IMR-90 (cell line): ENCODE measurements at regions not wholly inside any gene's neighbourhood (a gene's known extent, or its start where the extent isn't known, plus 50 kb on each side); places are given as distances from the start of the nearest gene placed in this dataset.

ENCODE experiments used
- ATAC-seq: fragments of 200-7000 bp; cut with Tn5 transposase; 2 replicates; pipeline ENCODE4 v1.9.1; 2020; ENCODE audit warnings: low read depth, mild to moderate bottlenecking, moderate library complexity
- BruUV-seq: library from RNA; stranded (reverse); fragments of 400-500 nt; replicated peaks from 2 replicates; lab custom pipeline; 2021; lab: Mats Ljungman, UMichigan
- CTCF ChIA-PET: fragments of 300-600 bp; formaldehyde crosslinking; extraction: SDS; loops from one replicate; lab custom pipeline; 2021; ENCODE audit warnings: antibody characterized with exemption; lab: Yijun Ruan, JAX
- POLR2A ChIA-PET: fragments of 300-600 bp; sonication (Branson Sonifier 250); formaldehyde crosslinking; loops from one replicate; lab custom pipeline; 2022; ENCODE audit warnings: antibody characterized with exemption; ENCODE audit not compliant: unreplicated experiment; lab: Charles Lee
- DNase-seq: peaks from one replicate; pipeline ENCODE4 v3.0.0; 2013
- H2AFZ ChIP-seq: replicated peaks from 2 replicates; pipeline ENCODE3; 2013; ENCODE audit warnings: low read length, mild to moderate bottlenecking; ENCODE audit not compliant: poor library complexity
- H2AK5ac ChIP-seq: 2 replicates; pipeline ENCODE4 v1.6.1; 2013; ENCODE audit warnings: low read depth, low read length, inconsistent platforms
- H2AK9ac ChIP-seq: replicated peaks from 2 replicates; pipeline ENCODE3; 2013; ENCODE audit warnings: mild to moderate bottlenecking, low read depth, low read length, moderate library complexity; ENCODE audit not compliant: poor library complexity
- H2BK120ac ChIP-seq: 2 replicates; pipeline ENCODE4 v1.6.1; 2013; ENCODE audit warnings: low read depth, low read length, inconsistent platforms
- H2BK15ac ChIP-seq: 3 replicates; pipeline ENCODE4 v1.6.1; 2013; ENCODE audit warnings: low read depth, low read length, inconsistent platforms
- H2BK20ac ChIP-seq: 2 replicates; pipeline ENCODE4 v1.6.1; 2013; ENCODE audit warnings: low read depth, mild to moderate bottlenecking, inconsistent platforms, low read length, moderate library complexity
- H2BK5ac ChIP-seq: 2 replicates; pipeline ENCODE4 v1.6.1; 2013; ENCODE audit warnings: mild to moderate bottlenecking, low read depth, low read length, inconsistent platforms; ENCODE audit not compliant: poor library complexity, severe bottlenecking
- H3K14ac ChIP-seq: replicated peaks from 2 replicates; pipeline ENCODE4 v1.6.1; 2013; ENCODE audit warnings: low read depth, low read length, inconsistent platforms
- H3K18ac ChIP-seq: 2 replicates; pipeline ENCODE4 v1.6.1; 2013; ENCODE audit warnings: low read depth, low read length, control low read depth
- H3K23ac ChIP-seq: 2 replicates; pipeline ENCODE4 v1.6.1; 2013; ENCODE audit warnings: low read depth, low read length, inconsistent platforms
- H3K27ac ChIP-seq: 2 replicates; pipeline ENCODE4 v1.5.1; 2013; ENCODE audit warnings: mild to moderate bottlenecking, control low read depth, low read length; ENCODE audit not compliant: insufficient read depth
- H3K27me3 ChIP-seq: 2 replicates; pipeline ENCODE4 v1.6.1; 2013; ENCODE audit warnings: low read length; ENCODE audit not compliant: control insufficient read depth, insufficient read depth
- H3K36me3 ChIP-seq: 2 replicates; pipeline ENCODE4 v1.6.1; 2013; ENCODE audit warnings: low read length, mixed read lengths; ENCODE audit not compliant: control insufficient read depth, insufficient read depth
- H3K4ac ChIP-seq: 2 replicates; pipeline ENCODE4 v1.6.1; 2013; ENCODE audit warnings: low read depth, low read length, inconsistent platforms
- H3K4me1 ChIP-seq: 2 replicates; pipeline ENCODE4 v1.6.1; 2013; ENCODE audit warnings: low read length, mixed read lengths; ENCODE audit not compliant: control insufficient read depth, insufficient read depth
- H3K4me2 ChIP-seq: 2 replicates; pipeline ENCODE4 v1.6.1; 2013; ENCODE audit warnings: low read depth, mild to moderate bottlenecking, control low read depth, low read length, moderate library complexity
- H3K4me3 ChIP-seq: 2 replicates; pipeline ENCODE4 v1.5.1; 2013; ENCODE audit warnings: low read depth, mild to moderate bottlenecking, control low read depth, low read length, moderate library complexity; ENCODE audit not compliant: insufficient read depth
- H3K56ac ChIP-seq: 2 replicates; pipeline ENCODE4 v1.6.1; 2013; ENCODE audit warnings: low read length, inconsistent platforms; ENCODE audit not compliant: insufficient read depth; ENCODE audit errors: extremely low read depth
- H3K79me1 ChIP-seq, 2 experiments: 2 replicates each; pipeline ENCODE4 v1.6.1; 2013; ENCODE audit warnings: low read length in 2 of 2, inconsistent platforms in 1 of 2, low read depth in 1 of 2
- H3K9ac ChIP-seq: 2 replicates; pipeline ENCODE4 v1.6.1; 2013; ENCODE audit warnings: low read depth, low read length, control low read depth
- H3K9me1 ChIP-seq: 2 replicates; pipeline ENCODE4 v1.6.1; 2013; ENCODE audit warnings: low read length, inconsistent platforms; ENCODE audit not compliant: insufficient read depth
- H3K9me3 ChIP-seq: 2 replicates; pipeline ENCODE4 v1.6.1; 2013; ENCODE audit warnings: low read length; ENCODE audit not compliant: control insufficient read depth, insufficient read depth
- H4K20me1 ChIP-seq: 2 replicates; pipeline ENCODE4 v1.6.1; 2013; ENCODE audit warnings: low read length, inconsistent platforms; ENCODE audit not compliant: insufficient read depth
- H4K5ac ChIP-seq: 2 replicates; pipeline ENCODE4 v1.6.1; 2013; ENCODE audit warnings: mild to moderate bottlenecking, low read depth, low read length, control low read depth
- H4K8ac ChIP-seq, 2 experiments: 2 replicates each; pipeline ENCODE4 v1.6.1; 2013; ENCODE audit warnings: low read depth in 2 of 2, low read length in 2 of 2, control low read depth in 1 of 2, inconsistent platforms in 1 of 2
- H4K91ac ChIP-seq: 2 replicates; pipeline ENCODE4 v1.6.1; 2013; ENCODE audit warnings: low read depth, low read length, inconsistent platforms; ENCODE audit not compliant: insufficient read depth
- POLR2A ChIP-seq: IDR thresholded peaks from 2 replicates; pipeline ENCODE4 v1.6.1; 2012; ENCODE audit warnings: mild to moderate bottlenecking, low read depth, low read length
- WGBS, 2 experiments: methylation state at CpG; one replicate each; pipeline versions ENCODE4 v1.1.5 to v1.1.7; 2013; ENCODE audit warnings: missing lambda C conversion rate in 2 of 2; ENCODE audit not compliant: insufficient read length in 1 of 2; ENCODE audit errors: extremely low coverage in 2 of 2; 5-methylcytosine and 5-hydroxymethylcytosine counted together
- dilution Hi-C: fragments of 300-500 bp; cut with HindIII; formaldehyde crosslinking; loops from one replicate; pipeline ENCODE4 v1.14.3; 2018; ENCODE audit warnings: low sequenced_read_pairs; ENCODE audit not compliant: unreplicated experiment
- in situ Hi-C: fragments of 300-500 bp; cut with MboI; formaldehyde crosslinking; loops from 3 replicates; pipeline ENCODE4 v1.14.3; 2019; ENCODE audit warnings: low sequenced_read_pairs, inconsistent platforms, mixed read lengths
- intact Hi-C: fragments of 100-400 bp; cut with micrococcal nuclease; formaldehyde crosslinking; loops from 2 replicates; pipeline ENCODE4 v1.10.0; 2022

- Histone ChIP-seq H3K18ac (no peak overlapping the region), H2AFZ (peak overlapping the region; percentile 26), H2AK5ac (no peak overlapping the region), H2BK20ac (no peak overlapping the region), H4K5ac (no peak overlapping the region), H3K4ac (no peak overlapping the region), H3K56ac (no peak overlapping the region), H3K9ac (no peak overlapping the region), H3K4me1 (no peaks in the 10 kb centered on the region), H3K79me1 (no peaks in the 10 kb centered on the region), H3K9me1 (no peaks in the 10 kb centered on the region), H4K91ac (no peak overlapping the region), H2BK5ac (no peak overlapping the region), H2BK120ac (no peak overlapping the region), H4K20me1 (no peaks in the 10 kb centered on the region), H3K4me2 (no peak overlapping the region), H3K27me3 (no peaks in the 10 kb centered on the region), H2AK9ac (no peak overlapping the region), H3K27ac (no peak overlapping the region), H3K4me3 (no peak overlapping the region), H3K14ac (no peak overlapping the region), H3K9me3 (peaks cover 2% of the 10 kb centered on the region; the same call in 1 of the 2 replicates), H4K8ac (no peak overlapping the region), H2BK15ac (no peak overlapping the region), H3K23ac (no peak overlapping the region), H3K36me3 (no peaks in the 10 kb centered on the region)
- TF ChIP-seq POLR2A = no peak
- no CpG with 5 or more reads among the region's 4 CpGs for WGBS, 2 experiments
- ChIA-PET POLR2A (no interaction called here), CTCF (no interaction called here)
- intact Hi-C loops (no loop called here), dilution Hi-C loops (no loop called here), in situ Hi-C loops (no loop called here)
- no peak for DNase-seq
- no peak for ATAC-seq
- BruUV-seq = no TSS peak
These were observed 83.8 kb downstream of the TEX36 start for GRCh38 chr10:125599194-125599593.
